Fibroblast of the aortic adventitia (primary cell): ENCODE measurements at regions not wholly inside any gene's neighbourhood (a gene's known extent, or its start where the extent isn't known, plus 50 kb on each side); places are given as distances from the start of the nearest gene placed in this dataset.

Source experiments
- DNase-seq: peaks from one replicate; pipeline ENCODE4 v3.0.0-alpha.2; 2010; ENCODE audit warnings: low read depth
- H3K4me3 ChIP-seq: 2 replicates; pipeline ENCODE4 v1.5.1; 2011; ENCODE audit warnings: low read depth, mild to moderate bottlenecking, control low read depth, low read length, moderate library complexity
- CTCF ChIP-seq: IDR thresholded peaks from 2 replicates; pipeline ENCODE4 v1.5.1; 2011; ENCODE audit warnings: mild to moderate bottlenecking, low read length, control low read depth, inconsistent platforms; ENCODE audit not compliant: insufficient read depth

GRCh38 chr16:14345512-14346115, 274.5 kb downstream of the MRTFB start:
- no peak for DNase-seq
- H3K4me3 ChIP-seq = no peak overlapping the region
- TF ChIP-seq CTCF = no peak

- H3K4me3 ChIP-seq = no peak overlapping the region
- no peak for TF ChIP-seq CTCF
- DNase-seq = no peak
Observed at GRCh38 chr16:14344945-14345344, 273.8 kb downstream of the MRTFB start.

- no peak for TF ChIP-seq CTCF
- no peak for DNase-seq
- H3K4me3 ChIP-seq = no peak overlapping the region
Observed at GRCh38 chr16:14344292-14344691, 273.2 kb downstream of the MRTFB start.

- no peak for DNase-seq
- no peak overlapping the region for H3K4me3 ChIP-seq
- TF ChIP-seq CTCF = no peak
Observed at GRCh38 chr16:14341324-14342225, 270.5 kb downstream of the MRTFB start.

GRCh38 chr16:14339694-14340093, 268.6 kb downstream of the MRTFB start:
- no peak for TF ChIP-seq CTCF
- H3K4me3 ChIP-seq = no peak overlapping the region
- DNase-seq = no peak

- TF ChIP-seq CTCF = no peak
- DNase-seq = no peak
- no peak overlapping the region for H3K4me3 ChIP-seq
Observed at GRCh38 chr16:14338969-14339368, 267.9 kb downstream of the MRTFB start.
